PC-3 (cell line): ENCODE measurements at regions not wholly inside any gene's neighbourhood (a gene's known extent, or its start where the extent isn't known, plus 50 kb on each side); places are given as distances from the start of the nearest gene placed in this dataset.

ENCODE experiments used
- ATAC-seq: fragments of 200-7000 bp; cut with Tn5 transposase; 2 replicates; pipeline ENCODE4 v1.9.1; 2020; ENCODE audit warnings: mild to moderate bottlenecking, moderate library complexity
- BruUV-seq: library from RNA; stranded (reverse); fragments of 400-500 nt; replicated peaks from 2 replicates; lab custom pipeline; 2021; lab: Mats Ljungman, UMichigan
- CTCF ChIA-PET: fragments of 300-600 bp; sonication (Branson Sonifier 250); formaldehyde crosslinking; loops from one replicate; lab custom pipeline; 2022; ENCODE audit warnings: antibody characterized with exemption; lab: Charles Lee
- POLR2A ChIA-PET: fragments of 300-600 bp; sonication (Branson Sonifier 250); formaldehyde crosslinking; loops from one replicate; lab custom pipeline; 2022; ENCODE audit warnings: antibody characterized with exemption; ENCODE audit not compliant: unreplicated experiment; lab: Charles Lee
- DNase-seq: peaks from one replicate; pipeline ENCODE4 v3.0.0-alpha.2; 2015
- H2AFZ ChIP-seq: fragments of 300-600 bp; sonication (generic); 2 replicates; pipeline ENCODE4 v1.6.0; 2016; ENCODE audit warnings: antibody characterized with exemption, low read length
- H3F3A ChIP-seq: fragments of 300-600 bp; sonication (generic); one replicate; pipeline ENCODE4 v1.6.0; 2017; ENCODE audit warnings: antibody characterized with exemption, low read length, control low read depth, mild to moderate bottlenecking; ENCODE audit not compliant: unreplicated experiment
- H3K27ac ChIP-seq: fragments of 300-600 bp; sonication (generic); 2 replicates; pipeline ENCODE4 v1.5.1; 2016; ENCODE audit warnings: mild to moderate bottlenecking, low read length
- H3K27me3 ChIP-seq: fragments of 300-600 bp; sonication (generic); 2 replicates; pipeline ENCODE4 v1.6.1; 2016; ENCODE audit warnings: low read length, mixed read lengths
- H3K36me3 ChIP-seq: fragments of 300-600 bp; sonication (generic); 2 replicates; pipeline ENCODE4 v1.6.1; 2016; ENCODE audit warnings: low read depth, mixed run types, low read length, mixed read lengths
- H3K4me1 ChIP-seq: fragments of 300-600 bp; sonication (generic); 2 replicates; pipeline ENCODE4 v1.5.1; 2016; ENCODE audit warnings: low read length; ENCODE audit not compliant: insufficient read depth
- H3K4me2 ChIP-seq: fragments of 300-600 bp; sonication (generic); 2 replicates; pipeline ENCODE4 v1.6.0; 2016; ENCODE audit warnings: low read length
- H3K4me3 ChIP-seq: fragments of 300-600 bp; sonication (generic); 2 replicates; pipeline ENCODE4 v1.5.1; 2016; ENCODE audit warnings: mild to moderate bottlenecking, low read length, mixed read lengths
- H3K79me2 ChIP-seq: fragments of 300-600 bp; sonication (generic); 2 replicates; pipeline ENCODE4 v1.6.1; 2017; ENCODE audit warnings: low read length, mixed read lengths
- H3K9ac ChIP-seq: fragments of 300-600 bp; sonication (generic); 2 replicates; pipeline ENCODE4 v1.6.0; 2016; ENCODE audit warnings: mild to moderate bottlenecking, low read length
- H3K9me2 ChIP-seq: fragments of 300-600 bp; sonication (generic); replicated peaks from 2 replicates; pipeline ENCODE4 v1.6.1; 2016; ENCODE audit warnings: mixed run types, low read length, mixed read lengths
- H3K9me3 ChIP-seq: fragments of 300-600 bp; sonication (generic); 2 replicates; pipeline ENCODE4 v1.6.1; 2016; ENCODE audit warnings: low read length, mixed read lengths
- H4K20me1 ChIP-seq: fragments of 300-600 bp; sonication (generic); 2 replicates; pipeline ENCODE4 v1.6.1; 2016; ENCODE audit warnings: low read length, mixed read lengths
- EZH2 ChIP-seq: fragments of 300-600 bp; sonication (generic); IDR thresholded peaks from one replicate; pipeline ENCODE4 v1.6.1; 2017; ENCODE audit warnings: antibody characterized with exemption, mild to moderate bottlenecking, low read length; ENCODE audit not compliant: unreplicated experiment
- EZH2phosphoT487 ChIP-seq: fragments of 300-600 bp; sonication (generic); IDR thresholded peaks from 2 replicates; pipeline ENCODE4 v1.6.1; 2018; ENCODE audit warnings: mild to moderate bottlenecking, antibody characterized with exemption, low read length, borderline replicate concordance
- intact Hi-C: fragments of 100-400 bp; cut with micrococcal nuclease; formaldehyde crosslinking; loops from 2 replicates; pipeline ENCODE4 v1.9.0; 2023
- TF ChIP-seq, protein P1 (sequence below): fragments of 300-600 bp; sonication (generic); conservative IDR thresholded peaks from 2 replicates; pipeline ENCODE4 v1.5.1; 2017; ENCODE audit warnings: antibody characterized with exemption, low read depth, mild to moderate bottlenecking, low read length

DNA sequence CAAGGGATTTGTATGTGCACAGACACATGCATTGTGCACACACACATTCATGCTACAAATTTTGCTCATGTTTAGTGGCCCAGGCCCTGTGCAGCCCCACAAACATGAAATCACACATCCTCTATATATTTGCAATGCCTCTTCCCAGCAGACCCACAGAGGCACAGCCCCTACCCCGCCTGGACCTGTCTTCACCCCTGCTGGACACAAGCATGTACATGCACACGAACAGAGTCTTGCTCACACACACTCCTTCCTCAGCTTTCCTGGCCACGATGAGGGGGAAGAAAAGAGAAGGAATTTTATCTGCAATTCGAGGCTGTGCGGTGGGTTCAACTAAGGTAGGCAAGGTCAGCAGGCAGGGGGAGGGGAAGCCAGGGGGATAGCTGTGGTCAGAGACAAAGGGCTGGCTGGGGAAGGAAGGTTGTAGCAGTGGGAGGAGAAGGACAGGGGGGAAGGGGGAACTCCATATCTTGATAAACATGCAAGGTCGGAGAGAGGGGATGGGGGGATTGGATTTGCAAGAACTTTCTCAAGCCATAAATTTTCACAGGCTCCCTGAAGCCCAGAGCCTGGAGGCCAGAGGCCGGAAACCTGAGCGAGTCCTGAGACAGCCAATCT lies 156.4 kb downstream of the EFNB1 start:
- intact Hi-C loops, result no loop called here
- no peaks in the 10 kb centered on the region for H3K9me2 ChIP-seq
- H3K27ac ChIP-seq, result no peak overlapping the region
- POLR2A ChIA-PET, result no interaction called here
- no peaks in the 10 kb centered on the region for H3F3A ChIP-seq
- H3K4me2 ChIP-seq, result no peak overlapping the region
- no peak overlapping the region for H3K9ac ChIP-seq
- H3K4me3 ChIP-seq, result no peak overlapping the region
- no peaks in the 10 kb centered on the region for H3K9me3 ChIP-seq
- H3K4me1 ChIP-seq, result no peaks in the 10 kb centered on the region
- ATAC-seq (no peak), DNase-seq (no peak)
- H3K27me3 ChIP-seq, result no peaks in the 10 kb centered on the region
- no peak for TF ChIP-seq EZH2phosphoT487
- no peak for TF ChIP-seq EZH2
- TF ChIP-seq, protein P1, sequence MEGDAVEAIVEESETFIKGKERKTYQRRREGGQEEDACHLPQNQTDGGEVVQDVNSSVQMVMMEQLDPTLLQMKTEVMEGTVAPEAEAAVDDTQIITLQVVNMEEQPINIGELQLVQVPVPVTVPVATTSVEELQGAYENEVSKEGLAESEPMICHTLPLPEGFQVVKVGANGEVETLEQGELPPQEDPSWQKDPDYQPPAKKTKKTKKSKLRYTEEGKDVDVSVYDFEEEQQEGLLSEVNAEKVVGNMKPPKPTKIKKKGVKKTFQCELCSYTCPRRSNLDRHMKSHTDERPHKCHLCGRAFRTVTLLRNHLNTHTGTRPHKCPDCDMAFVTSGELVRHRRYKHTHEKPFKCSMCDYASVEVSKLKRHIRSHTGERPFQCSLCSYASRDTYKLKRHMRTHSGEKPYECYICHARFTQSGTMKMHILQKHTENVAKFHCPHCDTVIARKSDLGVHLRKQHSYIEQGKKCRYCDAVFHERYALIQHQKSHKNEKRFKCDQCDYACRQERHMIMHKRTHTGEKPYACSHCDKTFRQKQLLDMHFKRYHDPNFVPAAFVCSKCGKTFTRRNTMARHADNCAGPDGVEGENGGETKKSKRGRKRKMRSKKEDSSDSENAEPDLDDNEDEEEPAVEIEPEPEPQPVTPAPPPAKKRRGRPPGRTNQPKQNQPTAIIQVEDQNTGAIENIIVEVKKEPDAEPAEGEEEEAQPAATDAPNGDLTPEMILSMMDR, result no peak
- H2AFZ ChIP-seq, result no peak overlapping the region
- no peaks in the 10 kb centered on the region for H3K36me3 ChIP-seq
- H3K79me2 ChIP-seq, result no peaks in the 10 kb centered on the region
- CTCF ChIA-PET, result no interaction called here
- no peaks in the 10 kb centered on the region for H4K20me1 ChIP-seq
- BruUV-seq, result no TSS peak

- H2AFZ ChIP-seq, result no peak overlapping the region
- no TSS peak for BruUV-seq
These were observed 154.4 kb downstream of the EFNB1 start for GRCh38 chrX:68983004-68983857.

More at GRCh38 chrX:68983004-68983857, 154.4 kb downstream of the EFNB1 start:
- CTCF ChIA-PET, result no interaction called here
- no peaks in the 10 kb centered on the region for H3K79me2 ChIP-seq
- no peak overlapping the region for H3K27ac ChIP-seq
- H4K20me1 ChIP-seq, result no peaks in the 10 kb centered on the region
- no peaks in the 10 kb centered on the region for H3K9me3 ChIP-seq
- TF ChIP-seq EZH2, result no peak
- TF ChIP-seq, protein P1, result no peak
- no peak for TF ChIP-seq EZH2phosphoT487
- no peak overlapping the region for H3K4me2 ChIP-seq
- no peak for ATAC-seq
- no peaks in the 10 kb centered on the region for H3K4me1 ChIP-seq
- H3K9me2 ChIP-seq, result no peaks in the 10 kb centered on the region
- POLR2A ChIA-PET, result no interaction called here
- no peak overlapping the region for H3K4me3 ChIP-seq
- H3K27me3 ChIP-seq, result no peaks in the 10 kb centered on the region
- H3K36me3 ChIP-seq, result no peaks in the 10 kb centered on the region
- DNase-seq, result no peak
- H3F3A ChIP-seq, result no peaks in the 10 kb centered on the region
- H3K9ac ChIP-seq, result no peak overlapping the region
- intact Hi-C loops, result no loop called here
